Kidney capillary endothelial cell (primary cell): ENCODE measurements at regions not wholly inside any gene's neighbourhood (a gene's known extent, or its start where the extent isn't known, plus 50 kb on each side); places are given as distances from the start of the nearest gene placed in this dataset.

Experiments
- DNase-seq: peaks from one replicate; pipeline ENCODE4 v3.0.0-alpha.2; 2018; ENCODE audit warnings: low spot score

DNA sequence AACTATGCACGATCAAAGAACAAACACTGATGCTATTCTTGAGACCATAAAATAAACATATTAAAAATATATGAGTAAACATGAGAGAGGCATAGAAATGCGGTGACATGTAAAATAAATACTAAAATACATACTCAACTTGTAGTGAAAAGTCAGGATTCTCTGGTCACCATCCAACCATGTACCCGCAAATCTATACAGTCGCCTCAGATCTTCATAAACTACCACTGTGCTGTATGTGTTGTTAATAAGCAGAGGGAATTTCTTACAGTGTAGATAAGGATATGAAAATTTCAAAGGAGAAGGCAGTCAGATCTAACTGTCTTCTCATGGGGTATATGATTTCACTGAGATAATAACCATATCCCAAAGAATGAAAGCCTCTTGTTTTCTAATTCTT lies 67.8 kb upstream of the FAM47B start:
- DNase-seq, result no peak

DNA sequence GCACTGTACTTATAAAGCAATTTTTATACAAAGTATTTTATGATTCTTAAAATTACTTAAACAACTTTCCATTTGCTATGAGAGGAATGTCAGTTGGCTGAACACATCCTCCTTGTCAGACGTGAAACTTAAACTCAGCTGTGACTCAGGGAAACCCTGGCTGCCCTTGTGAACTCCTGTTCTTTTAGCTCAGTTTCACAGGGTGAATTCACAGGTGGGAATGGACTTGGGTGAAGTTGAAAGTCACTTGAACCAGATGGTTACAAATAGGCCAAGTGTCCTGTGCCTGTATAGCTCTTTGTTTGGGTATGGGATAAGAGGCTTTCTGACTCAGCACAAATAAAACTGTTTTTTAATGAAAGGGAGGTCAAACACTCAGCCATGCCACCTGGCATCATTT lies 67.4 kb upstream of the FAM47B start:
- no peak for DNase-seq

- no peak for DNase-seq
Measured at GRCh38 chrX:34877436-34877835, 65.2 kb upstream of the FAM47B start.

- no peak for DNase-seq
Measured at GRCh38 chrX:34879346-34879745, 63.2 kb upstream of the FAM47B start.

GRCh38 chrX:34879886-34880285 lies 62.7 kb upstream of the FAM47B start:
- DNase-seq, result no peak

DNA sequence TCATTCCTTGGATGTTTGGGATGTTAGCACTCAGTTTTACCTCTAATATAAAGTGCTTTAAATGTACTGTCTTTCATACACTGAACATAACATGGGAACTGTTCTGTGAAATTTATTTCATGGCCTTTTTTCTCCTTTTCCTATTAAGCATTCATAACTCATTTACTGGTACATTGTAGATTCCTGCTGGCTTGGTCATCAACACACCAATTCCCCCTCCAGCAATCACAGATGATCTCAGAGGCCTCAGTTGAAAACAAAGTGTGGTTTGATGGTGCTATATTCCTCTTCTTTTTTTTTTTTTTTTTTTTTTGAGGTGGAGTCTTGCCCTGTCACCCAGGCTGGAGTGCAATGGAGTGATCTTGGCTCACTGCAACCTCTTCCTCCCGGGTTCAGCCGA lies 61.9 kb upstream of the FAM47B start:
- no peak for DNase-seq

DNA sequence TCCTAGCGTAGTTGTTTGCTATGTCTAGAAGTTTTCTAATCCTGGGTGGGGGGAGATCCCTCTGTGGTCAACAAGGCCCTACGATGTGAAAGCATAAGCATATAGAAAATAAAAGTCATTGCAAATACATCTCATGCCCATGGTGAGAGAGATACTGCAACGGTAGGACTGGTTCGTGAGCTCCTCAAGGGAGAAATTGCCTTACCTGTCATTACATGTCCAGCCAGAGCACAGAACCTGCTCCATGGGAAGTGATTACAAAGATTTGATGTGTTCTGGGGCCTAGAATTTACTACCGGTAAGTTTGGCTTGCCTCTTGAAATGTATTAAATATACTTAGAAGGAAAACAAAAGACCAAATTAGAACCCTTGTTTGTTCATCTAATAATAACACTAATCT lies 60.9 kb upstream of the FAM47B start:
- DNase-seq, result no peak

GRCh38 chrX:34884817-34885216 lies 57.8 kb upstream of the FAM47B start:
- peak; percentile 53 for DNase-seq

DNA sequence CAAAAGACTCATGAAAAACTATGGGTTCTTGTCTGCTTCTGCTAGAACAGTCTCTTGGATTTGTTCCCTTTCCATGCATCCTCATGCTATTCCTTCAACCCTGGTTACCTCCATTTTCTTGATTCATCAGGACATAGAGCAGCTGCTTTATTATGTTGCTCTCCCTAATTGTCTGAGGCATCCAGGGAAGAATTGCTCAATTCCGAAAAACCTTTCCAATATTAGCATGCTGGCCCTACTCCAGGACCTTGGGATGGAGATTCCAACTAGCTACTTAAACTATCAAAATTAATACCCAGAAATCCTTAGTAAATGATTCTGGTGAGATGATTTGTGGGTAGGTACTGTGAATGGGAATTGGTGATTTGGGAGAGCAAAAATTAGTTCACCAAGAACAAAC lies 56.6 kb upstream of the FAM47B start:
- DNase-seq, result no peak

DNA sequence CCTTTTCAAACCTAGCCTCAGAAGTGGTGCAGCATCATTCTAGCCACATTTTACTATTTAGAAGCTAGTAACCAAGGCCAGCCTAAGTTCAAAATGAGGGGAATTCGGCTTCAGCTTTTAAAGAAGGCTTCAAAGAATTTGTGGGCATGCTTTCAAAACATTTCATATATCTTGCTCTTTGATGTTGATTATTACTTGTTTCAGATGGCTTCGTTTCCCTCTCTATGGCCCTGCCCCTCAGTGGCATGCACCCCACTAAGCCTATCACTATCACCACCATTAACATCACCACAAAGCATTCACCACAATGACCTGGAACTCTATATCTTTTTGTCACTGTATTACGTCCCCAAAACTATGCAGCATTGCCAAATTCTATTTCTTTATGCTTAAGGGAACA lies 51.2 kb upstream of the FAM47B start:
- no peak for DNase-seq
